ENCODE measurements at regions not wholly inside any gene's neighbourhood (a gene's known extent, or its start where the extent isn't known, plus 50 kb on each side); places are given as distances from the start of the nearest gene placed in this dataset.
"Not testable (repeated sequence)": the region's sequence is repeated elsewhere in the genome, so short reads cannot be mapped to it uniquely, and the experiment has no call there.

DNA sequence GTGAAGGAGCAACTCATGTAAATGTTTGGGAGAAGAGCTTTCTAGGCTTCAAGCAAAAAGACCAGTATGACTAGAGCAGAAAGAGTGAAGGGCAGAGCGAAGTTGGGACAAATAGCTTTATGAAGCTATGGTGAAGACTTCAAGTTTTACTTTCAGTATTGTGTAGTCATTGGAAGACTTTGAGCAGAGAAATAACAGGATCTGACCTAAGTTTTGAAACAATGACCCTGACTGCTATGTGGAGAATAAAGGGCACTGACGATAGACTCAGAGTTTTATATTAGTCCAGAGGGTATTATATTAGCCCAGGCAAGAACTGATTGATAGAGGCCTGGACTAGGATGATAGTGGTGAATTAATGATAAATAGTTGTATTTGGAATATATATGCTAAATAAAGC, 187.3 kb downstream of the KTN1 start:
- DNase-seq (ENCODE audit: low spot score), result no peak

DNA sequence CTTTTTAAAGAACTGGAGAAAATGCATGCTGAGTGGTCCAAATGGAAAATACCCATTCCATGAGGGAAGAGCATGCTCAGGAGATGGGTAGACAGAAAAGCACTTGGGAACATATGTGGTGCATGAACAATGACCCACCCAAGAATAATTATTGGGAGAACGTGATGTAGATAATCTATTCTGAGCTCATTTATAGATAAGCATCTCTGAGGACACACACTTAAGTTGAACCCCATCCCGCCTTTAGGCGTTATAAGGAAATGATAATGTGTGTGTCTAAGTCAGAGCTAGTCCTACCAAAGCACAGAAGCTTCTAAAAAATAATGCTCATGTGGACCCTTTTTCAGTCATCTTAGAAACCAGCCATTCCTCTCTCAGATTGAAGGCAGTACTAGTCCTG, 189.9 kb downstream of the KTN1 start:
- DNase-seq (ENCODE audit: low spot score), result no peak

DNA sequence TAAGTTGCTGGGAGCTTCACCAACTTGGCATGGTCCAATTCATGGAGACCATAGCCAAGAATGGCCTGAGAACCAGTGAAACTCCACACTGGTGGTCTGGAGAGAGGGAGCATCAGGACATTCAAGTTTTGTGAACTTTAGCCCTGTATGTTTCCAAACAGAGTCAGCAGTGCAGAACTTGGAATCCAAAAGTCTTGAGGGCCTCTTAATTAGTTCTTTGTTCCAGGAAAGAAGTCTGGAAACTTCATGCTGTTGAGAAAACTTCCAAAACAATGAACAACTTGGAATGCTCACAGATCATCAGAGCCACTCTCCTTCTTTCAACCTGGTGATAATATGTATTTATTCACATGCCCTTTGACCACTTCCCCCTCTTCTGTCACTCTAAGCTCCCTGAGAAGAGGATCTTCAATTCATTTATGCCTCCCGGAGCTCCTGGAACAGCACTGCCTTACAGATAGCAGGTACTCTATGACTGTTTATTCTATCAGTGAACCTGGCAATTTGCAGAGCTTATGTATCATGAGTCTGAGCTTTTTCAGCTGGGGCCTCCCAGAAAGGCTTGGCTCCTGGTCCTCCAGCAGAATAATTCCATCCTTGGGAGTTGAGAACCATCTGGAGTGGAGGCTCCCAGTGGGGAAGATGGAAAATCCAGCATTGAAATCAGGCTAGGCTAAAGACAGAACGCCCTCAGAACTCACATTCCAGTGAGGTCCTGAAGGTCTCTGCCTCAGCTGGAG, 191.4 kb downstream of the KTN1 start:
- no peak for DNase-seq (ENCODE audit: low spot score)

DNA sequence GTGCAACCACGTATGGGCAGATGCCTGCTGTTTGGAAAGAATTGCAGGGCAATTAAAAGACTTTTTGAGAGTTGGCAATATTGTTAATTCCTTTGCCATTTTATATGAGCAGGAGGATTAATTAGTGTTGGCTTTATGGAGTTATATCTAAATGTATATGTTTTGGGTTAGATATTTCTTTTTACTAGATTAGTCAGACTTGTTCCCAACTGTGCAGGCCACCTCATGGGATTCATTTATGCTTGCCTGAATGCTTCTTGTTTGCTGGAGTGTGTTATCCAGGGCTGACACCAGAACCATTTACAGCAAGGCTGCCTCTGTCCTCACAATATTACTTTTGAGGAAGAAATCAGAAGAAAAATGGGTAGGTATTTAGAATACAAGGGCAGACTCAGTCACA, 192.5 kb downstream of the KTN1 start:
- DNase-seq (ENCODE audit: low spot score), result no peak

DNA sequence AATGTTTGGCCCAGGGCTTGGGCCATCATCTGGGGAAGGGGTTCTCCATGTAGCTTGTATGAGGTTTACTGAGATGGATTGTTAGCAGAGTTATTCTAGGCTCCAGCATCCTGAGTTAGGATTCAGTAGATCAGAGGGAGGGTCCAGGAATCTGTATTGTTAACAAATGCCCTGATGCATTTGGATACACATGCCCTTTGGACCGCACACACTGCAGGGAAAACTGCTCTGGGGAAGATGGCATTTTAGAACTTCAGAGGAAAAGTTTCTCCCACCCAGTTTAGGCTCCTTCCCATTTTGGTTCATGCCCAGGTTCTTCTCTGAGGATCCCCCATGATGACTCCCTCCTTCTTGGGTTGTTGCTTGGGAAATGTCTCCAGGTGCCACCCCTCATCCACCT, 193.3 kb downstream of the KTN1 start:
- no peak for DNase-seq (ENCODE audit: low spot score)

DNA sequence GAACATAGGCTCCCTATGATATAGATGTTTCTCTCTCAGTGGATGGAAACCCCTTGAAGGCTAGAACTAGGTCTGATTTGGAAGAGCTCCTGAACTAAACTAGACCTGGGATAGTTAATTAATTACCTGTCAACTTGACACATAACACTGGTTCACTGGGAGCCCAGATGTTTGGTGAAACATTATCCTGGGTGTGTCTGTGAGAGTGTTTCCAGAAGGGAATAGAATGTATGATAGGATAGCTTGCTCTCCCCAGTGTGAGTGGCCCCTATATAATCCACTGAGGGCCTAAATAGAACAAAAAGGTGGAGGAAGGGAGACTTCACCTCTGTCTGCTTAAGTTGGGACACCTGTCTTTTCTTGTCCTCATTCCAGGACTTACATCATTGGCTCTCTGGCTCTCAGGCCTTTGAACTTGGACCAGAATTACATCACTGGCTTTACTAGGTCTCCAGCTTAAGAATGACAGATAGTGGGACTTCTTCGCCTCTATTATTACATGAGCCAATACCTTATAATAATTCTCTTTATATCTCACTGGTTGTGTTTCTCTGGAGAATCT, 194.1 kb downstream of the KTN1 start:
- DNase-seq (ENCODE audit: low spot score), result no peak

DNA sequence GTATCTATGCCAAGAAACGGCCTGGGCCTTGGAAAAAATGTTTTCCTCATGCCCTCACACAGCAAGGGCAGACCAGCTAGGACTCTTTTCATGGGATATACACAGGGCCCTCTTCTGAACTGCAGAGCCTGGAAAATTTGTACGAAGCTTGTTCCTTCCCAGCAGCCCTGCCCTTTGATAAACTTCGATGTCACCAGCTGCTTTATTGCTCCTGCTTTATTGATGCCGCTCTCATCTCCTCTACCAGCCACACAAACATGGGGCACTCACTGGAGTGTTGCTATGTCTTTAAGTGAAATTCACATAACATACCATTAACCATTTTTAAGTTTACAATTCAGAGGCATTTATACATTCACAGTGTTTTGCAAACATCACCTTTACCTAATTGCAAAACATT, 197.9 kb downstream of the KTN1 start:
- DNase-seq (ENCODE audit: low spot score), result no peak

DNA sequence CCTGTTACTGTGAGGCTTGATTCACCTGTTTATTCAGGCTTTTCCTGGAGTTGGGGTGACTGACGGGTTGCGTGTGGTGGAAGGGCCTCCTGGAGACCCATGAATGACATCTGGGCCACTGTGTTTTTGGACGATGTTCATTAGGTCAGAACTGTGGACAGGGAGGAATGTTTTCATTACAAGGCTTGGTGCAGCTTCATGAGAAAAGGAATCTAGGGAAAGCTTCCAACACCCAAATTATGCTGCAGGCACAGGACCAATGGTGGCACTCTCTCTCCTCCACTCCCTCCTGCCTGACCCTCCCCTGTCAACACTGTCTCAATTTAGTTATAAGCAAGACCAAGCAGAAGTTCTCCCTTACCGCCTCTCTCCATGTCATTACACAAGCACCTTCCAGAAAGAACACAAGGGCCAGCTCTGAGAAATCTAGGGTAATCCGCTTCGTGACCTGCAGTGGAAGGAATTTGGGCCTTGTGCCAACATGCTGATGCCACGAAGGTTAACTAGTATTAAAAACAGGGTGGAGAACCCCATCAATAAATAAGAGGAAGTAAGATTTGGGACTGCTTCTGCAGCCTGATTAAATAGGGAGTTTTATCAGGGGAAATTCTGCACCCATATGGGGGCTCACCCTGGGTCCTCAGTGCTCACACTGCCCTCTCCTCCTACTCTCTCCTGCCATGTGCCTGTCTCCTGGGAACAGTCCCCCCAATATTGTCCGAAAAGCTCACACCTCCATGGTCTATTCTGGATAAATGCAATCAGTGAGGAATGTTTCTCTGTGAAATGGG, 200.3 kb downstream of the KTN1 start:
- DNase-seq (ENCODE audit: low spot score), result peak; percentile 42

DNA sequence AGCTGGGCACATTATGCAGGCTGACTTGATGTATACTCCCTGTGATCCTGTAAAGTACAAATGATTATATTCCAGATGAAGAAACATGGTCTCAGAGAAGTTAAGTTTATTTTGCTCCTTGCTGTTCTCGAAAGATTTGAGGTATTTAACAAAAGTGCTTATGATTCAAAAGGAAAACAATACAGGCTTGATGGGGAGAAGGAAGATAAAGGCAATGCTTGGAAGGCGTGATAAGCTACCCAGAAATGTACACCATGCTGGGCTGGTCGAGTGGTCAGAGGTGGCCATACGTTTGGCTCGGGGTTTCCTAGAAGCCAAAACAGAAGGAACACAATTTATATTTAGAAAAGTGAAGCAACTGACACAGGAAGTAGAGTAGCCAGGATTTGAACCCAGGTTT, 201.0 kb downstream of the KTN1 start:
- no peak for DNase-seq (ENCODE audit: low spot score)

DNA sequence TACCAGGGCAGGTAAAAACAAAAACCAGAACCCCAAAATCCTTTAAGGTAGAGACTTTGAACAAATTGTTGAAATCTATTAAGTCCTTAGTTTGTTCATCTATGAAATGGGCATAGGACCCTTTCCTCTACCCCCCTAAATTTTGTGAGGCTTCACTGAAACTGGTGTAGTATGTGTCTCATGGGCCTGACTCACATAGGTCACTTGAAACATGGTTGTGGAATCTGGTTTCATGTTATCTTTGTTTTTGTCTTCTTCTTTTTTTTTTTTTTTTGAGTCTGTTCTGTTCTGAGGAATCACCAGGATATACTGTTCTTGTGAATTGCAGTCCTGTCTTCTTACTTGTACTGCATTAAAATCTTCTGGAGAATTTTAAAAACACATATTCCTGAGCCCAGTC, 202.2 kb downstream of the KTN1 start:
- DNase-seq (ENCODE audit: low spot score), result no peak

DNA sequence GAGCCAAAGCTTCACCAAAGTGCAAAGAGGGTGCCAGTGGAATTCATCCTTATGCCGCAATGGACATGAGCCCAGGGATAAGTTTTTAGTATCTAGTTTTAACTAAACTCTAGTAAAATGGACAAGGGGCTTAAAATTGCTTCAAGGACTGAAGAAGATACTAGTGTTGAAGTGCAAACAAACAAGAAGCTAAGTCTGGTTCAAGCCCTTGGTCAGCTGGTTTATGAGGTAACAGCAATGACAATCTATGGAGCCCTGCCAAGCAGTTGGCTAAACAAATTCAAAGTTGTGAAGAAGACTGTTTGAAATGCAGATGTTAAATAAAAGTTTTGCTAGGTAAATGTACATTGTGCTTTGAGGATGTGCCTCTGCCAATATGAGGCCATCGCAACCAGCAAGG, 209.4 kb downstream of the KTN1 start:
- DNase-seq (ENCODE audit: low spot score), result no peak

DNA sequence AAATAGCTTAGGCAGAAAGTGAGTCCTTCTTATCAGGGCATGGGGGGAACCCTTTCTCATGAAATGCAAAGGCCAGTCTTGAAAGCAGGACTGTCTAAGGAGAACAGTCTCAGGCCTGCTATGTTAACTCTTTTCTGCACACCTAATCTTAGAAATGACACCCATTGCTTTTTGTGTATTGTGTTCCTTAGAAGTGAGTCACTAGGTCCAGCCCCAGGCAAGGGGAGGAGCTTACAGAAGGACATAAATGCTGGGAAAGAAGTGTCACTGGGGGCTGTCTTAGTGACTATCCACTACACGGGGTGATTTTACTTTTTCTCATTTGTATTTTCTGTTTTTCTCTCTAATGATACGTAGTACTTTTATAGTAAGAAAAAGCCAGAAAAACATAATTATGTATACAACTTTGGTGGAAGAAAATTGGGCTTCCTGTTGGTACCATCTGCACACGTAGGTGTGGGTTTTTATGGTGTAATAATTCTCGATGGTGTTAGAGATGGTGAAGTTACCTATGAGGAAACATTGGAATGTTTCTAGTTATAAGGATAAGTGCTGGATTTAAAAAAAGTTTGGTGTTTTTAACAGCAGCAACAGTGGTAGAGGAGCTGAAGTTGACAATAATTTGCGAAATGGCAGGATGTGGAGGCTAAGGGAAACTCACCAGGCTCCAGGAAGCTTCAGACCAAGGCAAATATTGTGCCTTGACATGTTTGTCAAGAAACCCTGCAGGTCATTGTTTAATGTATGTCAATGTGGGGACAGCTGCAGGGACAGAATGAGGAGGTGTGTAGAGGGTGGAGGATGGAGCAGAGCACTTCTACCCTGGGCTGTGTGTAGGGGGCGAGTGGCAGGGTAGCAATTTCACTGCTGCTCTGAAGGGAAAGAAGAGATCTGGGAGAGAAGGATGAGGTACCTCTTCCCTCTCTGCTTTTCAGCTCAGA, 214.9 kb downstream of the KTN1 start:
- no peak for DNase-seq (ENCODE audit: low spot score)

DNA sequence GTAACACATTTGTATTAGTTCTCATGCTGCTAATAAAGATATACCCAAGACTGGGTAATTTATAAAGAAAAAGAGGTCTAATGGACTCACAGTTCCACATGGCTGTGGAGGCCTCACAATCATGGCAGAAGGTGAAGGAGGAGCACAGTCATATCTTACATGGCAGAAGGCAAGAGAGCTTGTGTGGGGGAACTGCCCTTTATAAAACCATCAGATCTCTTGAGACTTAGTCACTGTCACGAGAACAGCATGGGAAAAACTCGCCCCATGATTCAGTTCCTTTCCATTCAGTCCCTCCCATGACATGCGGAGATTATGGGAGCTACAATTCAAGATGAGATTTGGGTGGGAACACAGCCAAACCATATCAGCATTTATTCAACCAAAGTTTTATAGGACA, 216.5 kb downstream of the KTN1 start:
- DNase-seq (ENCODE audit: low spot score), result not testable (repeated sequence)

DNA sequence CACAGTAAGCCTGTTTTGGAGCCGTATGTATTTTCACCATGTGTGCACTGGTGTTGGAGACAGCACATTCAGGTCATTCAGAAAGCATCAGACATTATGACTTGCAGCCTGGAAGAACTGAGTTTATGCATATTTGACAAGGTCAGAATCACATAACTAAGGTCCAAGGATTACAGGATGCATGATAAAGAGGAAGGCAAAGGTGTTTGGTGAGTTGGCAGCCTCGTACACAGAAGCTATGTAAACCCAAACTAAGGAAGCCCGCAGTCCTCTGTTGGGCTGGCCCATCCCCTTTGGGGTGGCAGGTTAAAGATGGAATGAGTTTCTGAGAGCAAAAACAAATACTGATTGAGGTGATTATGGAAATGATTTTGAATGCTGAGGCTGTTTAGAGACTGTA, 218.4 kb downstream of the KTN1 start:
- no peak for DNase-seq (ENCODE audit: low spot score)

DNA sequence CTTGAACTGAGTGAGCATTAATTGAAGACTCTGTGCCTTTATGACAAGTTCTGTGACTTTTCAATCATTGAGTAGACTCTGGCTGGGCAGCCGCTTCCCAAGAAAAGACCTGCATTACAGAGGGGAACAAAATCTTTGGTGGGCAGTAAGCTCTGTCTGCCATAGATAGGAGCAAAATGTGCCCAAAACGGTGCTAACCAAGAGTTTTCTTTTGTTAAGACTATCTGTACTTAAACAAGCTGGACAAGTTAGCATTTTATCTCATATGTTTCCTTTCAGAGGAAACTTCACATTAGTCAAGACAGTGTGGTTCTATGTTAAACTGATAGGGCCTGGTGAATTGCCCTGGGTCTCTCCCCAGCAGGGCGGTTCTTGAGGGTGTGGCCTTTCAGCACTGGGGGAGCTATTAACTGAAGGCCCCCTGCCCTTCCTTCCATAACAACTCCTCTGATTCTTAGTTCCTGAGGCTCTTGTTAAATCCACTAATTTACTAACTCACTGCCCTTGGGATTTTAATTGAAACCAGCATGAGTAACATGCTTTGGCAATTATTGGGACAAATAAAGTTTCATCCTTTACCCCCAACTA, 219.6 kb downstream of the KTN1 start:
- DNase-seq (ENCODE audit: low spot score), result no peak

DNA sequence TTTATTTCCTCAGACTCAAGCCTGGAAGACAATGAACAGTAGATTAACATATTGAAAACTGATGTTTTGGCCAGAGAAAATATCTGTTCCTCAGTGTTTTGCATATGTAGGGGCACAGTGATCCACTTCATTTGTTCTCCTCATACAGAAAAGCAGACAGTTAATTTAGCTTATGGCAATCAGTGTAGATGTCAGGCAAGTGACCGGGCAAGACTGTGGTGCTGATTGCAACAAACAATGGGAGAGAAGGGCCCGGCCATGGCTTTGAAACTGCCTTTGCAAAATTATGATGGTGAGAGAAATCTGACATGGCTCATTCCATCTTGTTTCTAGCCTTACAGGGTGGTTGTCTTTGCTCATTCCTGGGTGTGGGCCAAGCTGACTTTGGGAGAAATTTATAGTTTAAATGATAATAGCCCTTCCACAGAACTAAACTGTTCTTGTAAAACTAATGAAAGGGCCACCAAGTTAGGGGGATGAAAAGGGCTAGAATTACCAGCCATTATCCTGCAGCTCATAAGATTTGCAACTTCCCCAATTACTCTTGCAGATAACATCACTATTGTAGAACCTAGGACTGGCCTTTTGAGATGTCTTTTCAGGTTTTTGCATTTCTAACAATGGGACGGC, 220.3 kb downstream of the KTN1 start:
- no peak for DNase-seq (ENCODE audit: low spot score)

DNA sequence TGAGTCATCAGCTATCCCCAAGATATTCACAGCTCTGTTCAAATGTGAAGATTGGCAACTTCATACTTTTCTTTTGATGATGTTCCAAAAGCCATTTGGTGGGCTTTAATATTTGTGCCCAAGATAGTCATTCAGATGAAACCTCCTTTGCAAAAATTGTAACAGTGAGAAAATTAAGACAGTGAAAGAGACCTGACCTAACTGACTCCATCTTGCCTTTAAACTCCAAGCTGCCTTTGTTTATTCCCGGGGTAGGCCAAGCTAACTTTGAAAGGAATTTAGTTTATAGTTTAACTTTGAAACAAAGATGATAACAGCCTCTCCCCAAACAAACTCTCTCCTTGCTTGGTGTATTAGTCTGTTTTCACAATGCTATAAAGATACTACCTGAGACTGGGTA, 221.1 kb downstream of the KTN1 start:
- DNase-seq (ENCODE audit: low spot score), result no peak

DNA sequence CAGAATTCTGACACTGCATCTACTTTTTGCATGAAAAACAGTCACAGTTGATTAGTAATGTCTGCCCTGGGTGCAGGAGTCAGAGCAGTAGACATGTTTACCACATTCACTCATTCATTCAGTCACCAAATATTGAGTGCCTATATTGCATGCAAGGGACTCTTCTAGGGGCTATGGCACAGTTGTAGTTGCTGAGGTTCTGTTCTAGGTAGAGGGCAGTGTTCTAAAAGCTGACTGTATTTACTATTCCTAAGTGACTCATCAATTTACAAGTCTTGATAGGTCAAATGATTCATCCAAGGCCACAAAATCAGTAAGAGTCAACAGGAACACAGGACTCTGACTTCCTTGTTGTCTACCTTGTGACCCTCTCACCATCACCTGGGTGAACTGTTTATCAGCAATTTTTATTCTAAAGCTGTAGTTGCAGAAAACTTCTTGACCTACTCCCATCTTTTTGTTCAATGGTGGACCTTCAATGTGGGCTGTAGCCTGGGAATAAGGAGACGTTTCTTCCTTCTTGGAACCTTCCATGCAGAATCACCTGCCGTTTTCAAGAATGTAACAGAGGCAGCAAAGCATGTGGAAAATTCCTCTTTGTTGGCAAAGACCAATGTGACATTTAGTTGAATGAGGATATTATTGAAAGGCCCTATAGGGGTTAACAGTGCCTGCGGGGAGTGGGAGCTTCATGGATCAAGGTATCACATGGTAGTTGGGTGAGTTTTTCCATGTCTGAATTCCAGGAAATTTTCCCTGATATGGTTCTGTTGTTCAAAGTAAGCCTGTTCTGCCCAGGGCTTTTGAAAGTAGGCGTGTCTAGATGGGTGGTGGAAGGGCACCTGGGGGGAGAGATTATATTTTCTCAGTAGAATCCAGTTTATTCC, 223.2 kb downstream of the KTN1 start:
- DNase-seq (ENCODE audit: low spot score), result no peak

DNA sequence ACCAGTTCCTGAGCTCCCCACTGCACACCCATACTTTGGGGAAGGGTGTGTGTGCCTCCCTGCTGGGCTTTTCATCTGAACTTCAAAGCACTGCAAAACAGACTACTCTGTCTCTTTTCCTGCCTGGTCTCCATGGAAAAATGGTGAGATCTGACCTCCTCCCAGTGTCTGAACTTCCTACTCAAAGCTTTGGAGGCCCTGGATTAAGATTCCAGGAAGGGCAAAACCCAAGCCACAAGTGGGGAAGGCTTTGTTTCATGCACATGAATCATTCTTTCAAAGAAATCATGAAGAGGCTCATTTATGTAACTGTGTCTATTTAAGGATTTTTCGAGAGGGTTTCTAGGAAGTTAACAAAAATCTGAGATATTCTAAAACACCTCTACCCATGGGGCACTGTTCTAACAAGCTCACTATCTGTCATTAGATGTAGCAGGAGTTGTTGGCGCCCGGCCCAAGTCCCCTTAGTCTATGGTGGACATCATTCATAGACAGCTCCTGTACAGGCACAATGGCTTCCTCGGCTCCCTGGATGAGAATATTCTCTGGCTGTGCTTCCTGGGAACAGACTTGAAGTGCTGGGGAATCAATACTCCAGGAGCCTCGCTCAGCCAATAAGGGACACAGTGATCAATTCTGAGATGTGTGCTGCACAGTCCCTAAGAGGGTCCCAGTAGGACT, 224.0 kb downstream of the KTN1 start:
- DNase-seq (ENCODE audit: low spot score), result no peak

DNA sequence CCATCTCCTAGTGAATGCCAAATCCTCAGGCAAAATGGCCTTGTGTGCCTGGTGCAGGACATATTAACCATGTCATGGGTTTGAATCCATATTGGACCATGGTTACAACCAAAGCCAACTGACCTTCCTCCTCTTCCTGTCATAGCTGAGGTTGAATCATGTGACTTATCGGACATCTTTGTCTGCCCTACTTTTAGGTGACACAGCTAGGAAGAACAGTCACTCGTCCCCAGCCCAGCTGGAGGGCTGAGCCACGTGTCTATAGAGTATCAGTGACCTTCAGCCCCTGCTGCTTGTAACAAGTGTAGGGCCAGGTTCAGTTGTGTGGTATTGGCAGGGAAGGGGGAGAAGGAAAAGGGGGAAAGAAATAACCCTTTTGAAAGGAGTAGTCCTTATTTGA, 225.2 kb downstream of the KTN1 start:
- no peak for DNase-seq (ENCODE audit: low spot score)

Measured in AG08395 (cell line).